Thyroid gland (tissue), 4 donors: ENCODE measurements at regions not wholly inside any gene's neighbourhood (a gene's known extent, or its start where the extent isn't known, plus 50 kb on each side); places are given as distances from the start of the nearest gene placed in this dataset.

Source experiments
- DNase-seq, 2 donors: peaks; one replicate each; pipeline ENCODE4 v3.0.0-alpha.2; 2019
- H3K27ac ChIP-seq, 3 donors: fragments of 200-600 bp; sonication (generic); 1 replicate in 2 of 3; 2 replicates in 1 of 3; pipeline ENCODE4 v1.5.1; 2016 to 2019; ENCODE audit warnings: mild to moderate bottlenecking in 1 of 3, moderate library complexity in 1 of 3
- H3K27me3 ChIP-seq: fragments of 200-600 bp; sonication (generic); one replicate; pipeline ENCODE4 v1.5.1; 2019
- H3K36me3 ChIP-seq, 2 donors: fragments of 200-600 bp; sonication (generic); one replicate each; pipeline ENCODE4 v1.5.1; 2016 to 2019
- H3K4me1 ChIP-seq, 2 donors: fragments of 200-600 bp; sonication (generic); one replicate each; pipeline ENCODE4 v1.5.1; 2017 to 2019
- H3K4me3 ChIP-seq, 3 donors: fragments of 200-600 bp; sonication (generic); replicated peaks in 1 of 3; 1 replicate in 2 of 3; 2 replicates in 1 of 3; pipeline ENCODE4 v1.5.1; 2016; ENCODE audit warnings: mild to moderate bottlenecking in 1 of 3
- H3K9me3 ChIP-seq: fragments of 200-600 bp; sonication (generic); one replicate; pipeline ENCODE4 v1.5.1; 2017
- CTCF ChIP-seq, 6 experiments: fragments of 200-600 bp in 3 of 6; fragments of 450-650 bp in 3 of 6; sonication (generic) in 3 of 6; IDR thresholded peaks; one replicate each; pipeline ENCODE4 v1.5.1; 2016 to 2019; ENCODE audit warnings: antibody characterized with exemption in 6 of 6, mild to moderate bottlenecking in 2 of 6, inconsistent platforms in 1 of 6, moderate library complexity in 1 of 6
- POLR2A ChIP-seq, 2 donors: fragments of 450-650 bp; IDR thresholded peaks; one replicate each; pipeline ENCODE4 v1.6.1; 2017; ENCODE audit warnings: antibody characterized with exemption in 2 of 2, mild to moderate bottlenecking in 2 of 2, moderate library complexity in 1 of 2
- WGBS, 2 donors: methylation state at CpG; one replicate each; pipeline ENCODE4 v1.1.5; 2017; 5-methylcytosine and 5-hydroxymethylcytosine counted together
- intact Hi-C: fragments of 100-400 bp; cut with DNase I; formaldehyde crosslinking; loops from one replicate; pipeline ENCODE4 v1.15.1; 2023

GRCh38 chr21:18877917-18878316 lies 474.3 kb upstream of the TMPRSS15 start:
- DNase-seq, result no peak
- no peak overlapping the region for H3K4me3 ChIP-seq
- WGBS, 2 donors, result 71 to 74% methylated on average over 5 to 9 of the region's 9 CpGs
- H3K9me3 ChIP-seq, result no peaks in the 10 kb centered on the region
- no peak for TF ChIP-seq CTCF (IDR thresholded peaks at IDR 0.05)
- TF ChIP-seq POLR2A (IDR thresholded peaks at IDR 0.05), result no peak
- no peaks in the 10 kb centered on the region for H3K4me1 ChIP-seq
- intact Hi-C loops, result no loop called here
- no peaks in the 10 kb centered on the region for H3K27me3 ChIP-seq
- no peaks in the 10 kb centered on the region for H3K36me3 ChIP-seq
- no peak overlapping the region for H3K27ac ChIP-seq

- 81 to 89% methylated on average over 4 of the region's 4 CpGs for WGBS, 2 donors
- intact Hi-C loops, result no loop called here
Observed at GRCh38 chr21:18887922-18888602, 484.5 kb upstream of the TMPRSS15 start.

GRCh38 chr21:18893406-18893805 lies 489.8 kb upstream of the TMPRSS15 start:
- Histone ChIP-seq H3K36me3 (no peaks in the 10 kb centered on the region), H3K27me3 (no peaks in the 10 kb centered on the region), H3K4me3 (no peak overlapping the region), H3K27ac (no peak overlapping the region), H3K9me3 (no peaks in the 10 kb centered on the region), H3K4me1 (no peaks in the 10 kb centered on the region)
- WGBS, 2 donors, result 86 to 89% methylated on average over 2 of the region's 2 CpGs
- no peak for DNase-seq
- TF ChIP-seq POLR2A (IDR thresholded peaks at IDR 0.05) (no peak), CTCF (IDR thresholded peaks at IDR 0.05) (no peak)
- intact Hi-C loops, result no loop called here

More at GRCh38 chr21:18887922-18888602, 484.5 kb upstream of the TMPRSS15 start:
- H3K27me3 ChIP-seq, result no peaks in the 10 kb centered on the region
- no peaks in the 10 kb centered on the region for H3K9me3 ChIP-seq
- H3K4me3 ChIP-seq, result no peak overlapping the region
- H3K36me3 ChIP-seq, result no peaks in the 10 kb centered on the region
- no peak for DNase-seq
- no peak overlapping the region for H3K27ac ChIP-seq
- H3K4me1 ChIP-seq, result no peaks in the 10 kb centered on the region
- TF ChIP-seq POLR2A (IDR thresholded peaks at IDR 0.05) (no peak), CTCF (IDR thresholded peaks at IDR 0.05) (no peak)

- Histone ChIP-seq H3K27ac (no peak overlapping the region), H3K27me3 (no peaks in the 10 kb centered on the region), H3K4me1 (no peaks in the 10 kb centered on the region), H3K36me3 (no peaks in the 10 kb centered on the region), H3K9me3 (no peaks in the 10 kb centered on the region), H3K4me3 (no peak overlapping the region)
- 28 to 65% methylated on average over 1 of the region's 1 CpG for WGBS, 2 donors
- intact Hi-C loops, result no loop called here
- no peak for TF ChIP-seq POLR2A (IDR thresholded peaks at IDR 0.05)
- no peak for TF ChIP-seq CTCF (IDR thresholded peaks at IDR 0.05)
- DNase-seq, result no peak
Observed at GRCh38 chr21:18894387-18894786, 490.8 kb upstream of the TMPRSS15 start.

- intact Hi-C loops, result no loop called here
- H3K9me3 ChIP-seq, result no peaks in the 10 kb centered on the region
- no peak overlapping the region for H3K4me3 ChIP-seq
- H3K36me3 ChIP-seq, result no peaks in the 10 kb centered on the region
- no peaks in the 10 kb centered on the region for H3K4me1 ChIP-seq
- no peak overlapping the region for H3K27ac ChIP-seq
- no peak for TF ChIP-seq POLR2A (IDR thresholded peaks at IDR 0.05)
- no peak for TF ChIP-seq CTCF (IDR thresholded peaks at IDR 0.05)
- H3K27me3 ChIP-seq, result no peaks in the 10 kb centered on the region
- no peak for DNase-seq
Observed at GRCh38 chr21:18899261-18899660, 495.7 kb upstream of the TMPRSS15 start.
